ENCODE measurements at regions not wholly inside any gene's neighbourhood (a gene's known extent, or its start where the extent isn't known, plus 50 kb on each side); places are given as distances from the start of the nearest gene placed in this dataset.

DNA sequence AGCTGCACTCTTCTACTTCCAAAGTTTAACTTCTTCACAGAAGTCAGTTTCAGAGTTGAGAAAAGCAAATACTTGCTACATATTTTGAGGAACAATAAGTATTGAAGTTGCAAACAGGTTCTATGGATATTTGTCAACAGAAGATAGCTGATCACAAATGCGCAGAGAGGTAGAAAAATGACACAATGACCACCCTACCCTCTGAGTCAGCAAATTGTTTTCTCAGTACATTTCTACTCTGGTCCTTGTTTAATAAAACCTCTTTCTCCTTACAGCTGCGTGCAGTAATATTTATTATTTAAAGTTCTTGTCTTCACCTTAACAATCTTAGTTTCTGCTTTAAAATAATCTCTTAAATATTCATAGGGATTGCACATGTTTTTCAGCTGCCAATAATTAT is 855.1 kb upstream of the CTNND2 start:
- TF ChIP-seq, protein P1, sequence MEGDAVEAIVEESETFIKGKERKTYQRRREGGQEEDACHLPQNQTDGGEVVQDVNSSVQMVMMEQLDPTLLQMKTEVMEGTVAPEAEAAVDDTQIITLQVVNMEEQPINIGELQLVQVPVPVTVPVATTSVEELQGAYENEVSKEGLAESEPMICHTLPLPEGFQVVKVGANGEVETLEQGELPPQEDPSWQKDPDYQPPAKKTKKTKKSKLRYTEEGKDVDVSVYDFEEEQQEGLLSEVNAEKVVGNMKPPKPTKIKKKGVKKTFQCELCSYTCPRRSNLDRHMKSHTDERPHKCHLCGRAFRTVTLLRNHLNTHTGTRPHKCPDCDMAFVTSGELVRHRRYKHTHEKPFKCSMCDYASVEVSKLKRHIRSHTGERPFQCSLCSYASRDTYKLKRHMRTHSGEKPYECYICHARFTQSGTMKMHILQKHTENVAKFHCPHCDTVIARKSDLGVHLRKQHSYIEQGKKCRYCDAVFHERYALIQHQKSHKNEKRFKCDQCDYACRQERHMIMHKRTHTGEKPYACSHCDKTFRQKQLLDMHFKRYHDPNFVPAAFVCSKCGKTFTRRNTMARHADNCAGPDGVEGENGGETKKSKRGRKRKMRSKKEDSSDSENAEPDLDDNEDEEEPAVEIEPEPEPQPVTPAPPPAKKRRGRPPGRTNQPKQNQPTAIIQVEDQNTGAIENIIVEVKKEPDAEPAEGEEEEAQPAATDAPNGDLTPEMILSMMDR (IDR thresholded peaks at IDR 0.05; ENCODE audit: borderline replicate concordance): no peak
- no peaks in the 10 kb centered on the region for H3K4me1 ChIP-seq
- H3K36me3 ChIP-seq: no peaks in the 10 kb centered on the region
- no peak for DNase-seq
- H3K27me3 ChIP-seq (ENCODE audit: low read depth): no peaks in the 10 kb centered on the region
- H3K9me3 ChIP-seq (replicated peaks): no peaks in the 10 kb centered on the region
- H3K27ac ChIP-seq (replicated peaks): no peak overlapping the region
- intact Hi-C loops (cut with micrococcal nuclease): no loop called here
- no peak overlapping the region for H3K4me3 ChIP-seq

DNA sequence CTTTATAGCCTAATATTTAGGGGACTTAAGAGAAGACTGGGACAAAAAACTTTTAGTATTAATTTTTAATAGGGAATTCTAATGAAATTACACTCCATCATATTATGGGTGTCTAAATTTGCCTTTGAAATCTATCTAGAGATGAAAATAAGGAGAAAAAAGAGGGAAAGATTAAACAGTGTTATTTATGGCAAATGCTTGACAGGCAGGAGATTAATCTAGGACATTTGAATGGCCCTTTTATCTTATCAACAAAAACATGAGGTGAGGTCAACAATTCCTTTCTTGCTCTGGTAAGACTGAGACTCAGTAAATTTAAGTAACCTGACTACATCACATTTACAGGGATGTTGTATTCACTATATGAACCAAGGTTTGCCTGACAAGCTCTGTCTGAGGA is 852.8 kb upstream of the CTNND2 start:
- H3K27ac ChIP-seq (replicated peaks): no peak overlapping the region
- DNase-seq: no peak
- no peaks in the 10 kb centered on the region for H3K4me1 ChIP-seq
- no peaks in the 10 kb centered on the region for H3K36me3 ChIP-seq
- TF ChIP-seq, protein P1 (IDR thresholded peaks at IDR 0.05; ENCODE audit: borderline replicate concordance): no peak
- intact Hi-C loops (cut with micrococcal nuclease): no loop called here
- no peaks in the 10 kb centered on the region for H3K9me3 ChIP-seq (replicated peaks)
- no peaks in the 10 kb centered on the region for H3K27me3 ChIP-seq (ENCODE audit: low read depth)
- H3K4me3 ChIP-seq: no peak overlapping the region

DNA sequence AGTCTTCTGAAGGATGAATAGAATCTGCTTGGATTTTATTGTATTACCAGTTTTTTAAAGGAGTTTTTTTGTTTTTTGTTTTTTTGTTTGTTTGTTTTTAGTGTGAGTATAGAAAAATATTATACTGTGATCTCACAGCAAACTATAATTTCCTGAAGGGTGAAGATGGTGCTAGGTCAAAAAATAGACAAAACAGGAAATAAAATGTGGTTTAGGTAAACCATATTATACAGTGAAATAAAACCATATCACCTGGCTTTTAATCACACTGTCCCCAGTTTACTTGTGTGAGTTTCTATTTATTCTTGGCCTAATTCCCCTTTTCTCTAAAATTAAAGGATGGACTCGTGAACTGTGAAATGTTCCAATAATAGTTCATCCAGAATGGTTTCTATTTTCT is 841.3 kb upstream of the CTNND2 start:
- DNase-seq: no peak
- H3K4me1 ChIP-seq: no peaks in the 10 kb centered on the region
- H3K36me3 ChIP-seq: no peaks in the 10 kb centered on the region
- H3K9me3 ChIP-seq (replicated peaks): peaks cover 20% of the 10 kb centered on the region
- intact Hi-C loops (cut with micrococcal nuclease): no loop called here
- TF ChIP-seq, protein P1 (IDR thresholded peaks at IDR 0.05; ENCODE audit: borderline replicate concordance): no peak
- no peaks in the 10 kb centered on the region for H3K27me3 ChIP-seq (ENCODE audit: low read depth)
- H3K27ac ChIP-seq (replicated peaks): no peak overlapping the region
- H3K4me3 ChIP-seq: no peak overlapping the region

DNA sequence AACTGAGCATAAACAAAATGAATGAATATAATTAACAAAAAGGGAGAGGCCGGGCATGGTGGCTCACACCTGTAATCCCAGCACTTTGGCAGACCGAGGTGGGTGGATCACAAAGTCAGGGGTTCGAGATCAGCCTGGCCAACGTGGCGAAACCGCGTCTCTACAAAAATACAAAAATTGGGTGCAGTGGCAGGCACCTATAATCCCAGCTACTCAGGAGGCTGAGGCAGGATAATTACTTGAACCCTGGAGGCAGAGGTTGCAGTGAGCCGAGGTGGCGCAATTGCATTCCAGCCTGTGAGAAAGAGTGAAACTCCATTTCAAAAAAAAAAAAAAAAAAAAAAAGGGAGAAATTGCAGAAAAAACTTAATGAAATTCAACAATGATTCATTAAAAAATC is 839.3 kb upstream of the CTNND2 start:
- H3K27me3 ChIP-seq (ENCODE audit: low read depth): no peaks in the 10 kb centered on the region
- no peaks in the 10 kb centered on the region for H3K36me3 ChIP-seq
- intact Hi-C loops (cut with micrococcal nuclease): no loop called here
- DNase-seq: no peak
- no peaks in the 10 kb centered on the region for H3K4me1 ChIP-seq
- no peak overlapping the region for H3K27ac ChIP-seq (replicated peaks)
- peaks cover 23% of the 10 kb centered on the region for H3K9me3 ChIP-seq (replicated peaks)
- TF ChIP-seq, protein P1 (IDR thresholded peaks at IDR 0.05; ENCODE audit: borderline replicate concordance): no peak
- H3K4me3 ChIP-seq: no peak overlapping the region

DNA sequence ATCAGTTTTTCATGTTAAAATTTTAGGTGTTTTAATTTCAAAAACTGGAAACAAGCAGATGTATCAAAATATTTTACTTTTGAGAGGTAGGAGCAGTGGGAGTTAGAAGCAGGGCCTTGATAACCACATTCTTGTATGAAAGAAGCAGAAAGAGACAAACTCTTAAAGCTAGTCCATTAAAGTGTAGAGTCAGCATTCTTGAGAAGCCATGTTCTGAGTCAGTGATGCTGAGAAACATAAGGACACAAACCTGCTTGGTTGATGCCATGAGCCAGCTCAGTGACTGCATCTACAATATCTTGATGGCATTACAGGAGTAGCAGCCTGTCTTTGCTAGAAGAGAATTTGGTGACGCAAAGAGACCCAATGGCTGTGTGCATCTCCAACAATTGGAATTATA is 826.1 kb upstream of the CTNND2 start:
- intact Hi-C loops (cut with micrococcal nuclease): no loop called here
- H3K27me3 ChIP-seq (ENCODE audit: low read depth): no peaks in the 10 kb centered on the region
- H3K4me3 ChIP-seq: no peak overlapping the region
- no peak for DNase-seq
- TF ChIP-seq, protein P1 (IDR thresholded peaks at IDR 0.05; ENCODE audit: borderline replicate concordance): no peak
- peaks cover 45% of the 10 kb centered on the region for H3K9me3 ChIP-seq (replicated peaks)
- no peaks in the 10 kb centered on the region for H3K36me3 ChIP-seq
- H3K4me1 ChIP-seq: no peaks in the 10 kb centered on the region
- H3K27ac ChIP-seq (replicated peaks): no peak overlapping the region

DNA sequence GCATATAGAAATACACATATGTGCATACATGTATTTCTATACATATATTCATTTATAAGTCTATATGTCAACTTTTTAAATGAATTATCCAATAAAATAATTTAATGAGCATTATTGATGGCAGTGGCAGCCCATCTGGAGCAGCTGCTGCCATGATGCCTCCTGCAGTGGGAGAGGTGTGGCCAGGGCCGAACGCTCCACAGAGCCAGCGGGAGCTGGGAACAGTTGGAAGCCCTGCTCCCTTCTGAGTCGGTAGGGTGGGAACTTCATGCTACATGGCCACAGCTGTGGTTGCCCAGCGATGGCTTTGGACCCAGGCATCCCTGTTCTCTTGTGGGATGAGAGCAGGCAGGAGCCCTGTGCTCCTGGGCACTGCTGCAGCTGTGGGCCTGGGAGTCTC is 812.4 kb upstream of the CTNND2 start:
- H3K4me1 ChIP-seq: no peaks in the 10 kb centered on the region
- H3K27ac ChIP-seq (replicated peaks): no peak overlapping the region
- no peaks in the 10 kb centered on the region for H3K36me3 ChIP-seq
- H3K9me3 ChIP-seq (replicated peaks): peaks cover 15% of the 10 kb centered on the region
- no peaks in the 10 kb centered on the region for H3K27me3 ChIP-seq (ENCODE audit: low read depth)
- no peak overlapping the region for H3K4me3 ChIP-seq
- DNase-seq: no peak
- intact Hi-C loops (cut with micrococcal nuclease): no loop called here
- TF ChIP-seq, protein P1 (IDR thresholded peaks at IDR 0.05; ENCODE audit: borderline replicate concordance): no peak

Data from left ventricle myocardium inferior (tissue), 1 donor.